ENCODE measurements at regions not wholly inside any gene's neighbourhood (a gene's known extent, or its start where the extent isn't known, plus 50 kb on each side); places are given as distances from the start of the nearest gene placed in this dataset.

DNA sequence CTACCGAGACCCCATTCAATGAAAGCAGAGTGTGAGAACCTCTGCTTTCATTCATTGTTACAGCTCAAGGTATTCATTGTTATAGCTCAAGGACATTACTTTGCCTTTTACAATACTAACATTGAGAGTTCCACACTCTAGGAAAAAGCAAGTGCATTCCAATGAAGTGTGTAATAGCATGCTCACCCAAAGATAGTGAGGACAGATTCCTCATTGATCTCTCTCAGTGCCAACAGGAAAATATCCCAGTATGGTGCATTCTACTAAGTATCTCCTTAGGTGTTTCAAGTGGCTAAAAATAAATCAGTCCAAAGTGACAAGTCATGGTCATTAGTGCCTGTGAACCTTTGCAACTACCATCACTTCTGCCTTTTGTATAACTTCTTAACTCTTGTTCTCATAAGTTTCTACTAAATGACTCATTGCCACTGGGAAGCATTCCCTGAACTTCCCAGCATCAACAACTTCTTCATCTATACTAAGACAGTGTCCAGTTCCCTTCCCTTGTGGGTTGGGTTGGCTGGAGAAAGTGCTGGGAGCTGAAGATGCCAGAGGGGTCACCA lies 140.7 kb upstream of the STXBP5 start:
- H3K9me3 ChIP-seq = peaks cover 0 to under 1% (median 0%) of the 10 kb centered on the region in 8 donors
- 81 to 100% (median 93%) methylated on average over 1 of the region's 1 CpG for WGBS, 5 donors
- H3K4me1 ChIP-seq = no peaks in the 10 kb centered on the region
- TF ChIP-seq, protein P1, sequence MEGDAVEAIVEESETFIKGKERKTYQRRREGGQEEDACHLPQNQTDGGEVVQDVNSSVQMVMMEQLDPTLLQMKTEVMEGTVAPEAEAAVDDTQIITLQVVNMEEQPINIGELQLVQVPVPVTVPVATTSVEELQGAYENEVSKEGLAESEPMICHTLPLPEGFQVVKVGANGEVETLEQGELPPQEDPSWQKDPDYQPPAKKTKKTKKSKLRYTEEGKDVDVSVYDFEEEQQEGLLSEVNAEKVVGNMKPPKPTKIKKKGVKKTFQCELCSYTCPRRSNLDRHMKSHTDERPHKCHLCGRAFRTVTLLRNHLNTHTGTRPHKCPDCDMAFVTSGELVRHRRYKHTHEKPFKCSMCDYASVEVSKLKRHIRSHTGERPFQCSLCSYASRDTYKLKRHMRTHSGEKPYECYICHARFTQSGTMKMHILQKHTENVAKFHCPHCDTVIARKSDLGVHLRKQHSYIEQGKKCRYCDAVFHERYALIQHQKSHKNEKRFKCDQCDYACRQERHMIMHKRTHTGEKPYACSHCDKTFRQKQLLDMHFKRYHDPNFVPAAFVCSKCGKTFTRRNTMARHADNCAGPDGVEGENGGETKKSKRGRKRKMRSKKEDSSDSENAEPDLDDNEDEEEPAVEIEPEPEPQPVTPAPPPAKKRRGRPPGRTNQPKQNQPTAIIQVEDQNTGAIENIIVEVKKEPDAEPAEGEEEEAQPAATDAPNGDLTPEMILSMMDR (IDR thresholded peaks at IDR 0.05 in 8 of 11, conservative IDR thresholded peaks at IDR 0.05 in 3 of 11) = no peak
- TF ChIP-seq POLR2AphosphoS5 (IDR thresholded peaks at IDR 0.05) = no peak
- TF ChIP-seq POLR2A (IDR thresholded peaks at IDR 0.05) = no peak
- no peak overlapping the region for H3K4me3 ChIP-seq
- no peaks in the 10 kb centered on the region for H3K36me3 ChIP-seq
- H3K27ac ChIP-seq = no peak overlapping the region
- intact Hi-C loops (cut with DNase I; ENCODE audit: low total_unique reads) = no loop called here
- no peak for DNase-seq
- H3K27me3 ChIP-seq (replicated peaks in 1 of 7) = no peaks in the 10 kb centered on the region

DNA sequence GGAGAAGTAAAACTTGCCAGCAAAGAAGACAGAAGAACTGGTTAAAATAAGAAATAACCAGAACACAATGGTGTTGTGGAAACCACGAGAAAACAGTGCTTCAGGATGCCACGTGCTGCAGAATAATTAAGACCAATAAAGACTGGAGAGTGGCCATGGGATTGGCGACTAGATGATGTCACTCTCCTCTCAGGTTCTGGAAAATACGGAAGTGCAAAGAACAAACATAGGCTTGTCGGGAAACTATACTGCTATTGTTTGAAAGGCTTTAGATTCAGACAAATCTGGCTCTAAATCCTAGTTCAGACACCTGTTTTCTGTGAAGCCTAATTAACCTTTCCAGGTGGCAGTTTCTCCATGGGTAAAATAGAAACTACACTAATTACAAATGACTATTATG lies 138.4 kb upstream of the STXBP5 start:
- Histone ChIP-seq H3K4me1 (no peaks in the 10 kb centered on the region), H3K36me3 (no peaks in the 10 kb centered on the region), H3K27ac (no peak overlapping the region), H3K27me3 (replicated peaks in 1 of 7) (no peaks in the 10 kb centered on the region), H3K4me3 (no peak overlapping the region), H3K9me3 (peaks cover 0 to 14% (median 10%) of the 10 kb centered on the region in 8 donors)
- intact Hi-C loops (cut with DNase I; ENCODE audit: low total_unique reads) = no loop called here
- DNase-seq = no peak
- TF ChIP-seq POLR2A (IDR thresholded peaks at IDR 0.05) (no peak), POLR2AphosphoS5 (IDR thresholded peaks at IDR 0.05) (no peak)
- TF ChIP-seq, protein P1 (IDR thresholded peaks at IDR 0.05 in 8 of 11, conservative IDR thresholded peaks at IDR 0.05 in 3 of 11) = no peak
- 82 to 92% (median 87%) methylated on average over 5 of the region's 5 CpGs for WGBS, 5 donors

DNA sequence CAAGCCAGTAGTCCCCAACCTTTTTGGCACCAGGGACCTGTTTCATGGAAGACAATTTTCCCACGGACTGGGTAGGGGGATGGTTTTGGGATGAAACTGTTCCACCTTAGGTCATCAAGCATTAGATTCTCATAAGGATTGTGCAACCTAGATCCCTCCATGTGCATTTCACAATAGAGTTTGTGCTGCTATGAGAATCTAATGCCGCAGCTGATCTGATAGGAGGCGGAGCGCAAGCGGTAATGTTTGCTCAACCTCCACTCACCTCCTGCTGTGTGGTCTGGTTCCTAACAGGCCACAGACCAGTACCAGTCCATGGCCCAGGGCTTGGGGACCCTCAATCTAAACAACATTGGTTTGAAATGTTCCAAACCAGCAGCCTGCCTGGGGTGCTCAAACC lies 137.0 kb upstream of the STXBP5 start:
- H3K36me3 ChIP-seq = no peaks in the 10 kb centered on the region
- intact Hi-C loops (cut with DNase I; ENCODE audit: low total_unique reads) = no loop called here
- no peaks in the 10 kb centered on the region for H3K4me1 ChIP-seq
- H3K27me3 ChIP-seq (replicated peaks in 1 of 7) = no peaks in the 10 kb centered on the region
- WGBS, 5 donors = 90 to 98% (median 90%) methylated on average over 5 of the region's 5 CpGs
- H3K27ac ChIP-seq = no peak overlapping the region
- DNase-seq = no peak
- TF ChIP-seq, protein P1 (IDR thresholded peaks at IDR 0.05 in 8 of 11, conservative IDR thresholded peaks at IDR 0.05 in 3 of 11) = no peak
- TF ChIP-seq POLR2A (IDR thresholded peaks at IDR 0.05) (no peak), POLR2AphosphoS5 (IDR thresholded peaks at IDR 0.05) (no peak)
- peaks cover 0 to 14% (median 10%) of the 10 kb centered on the region in 8 donors for H3K9me3 ChIP-seq
- H3K4me3 ChIP-seq = no peak overlapping the region

DNA sequence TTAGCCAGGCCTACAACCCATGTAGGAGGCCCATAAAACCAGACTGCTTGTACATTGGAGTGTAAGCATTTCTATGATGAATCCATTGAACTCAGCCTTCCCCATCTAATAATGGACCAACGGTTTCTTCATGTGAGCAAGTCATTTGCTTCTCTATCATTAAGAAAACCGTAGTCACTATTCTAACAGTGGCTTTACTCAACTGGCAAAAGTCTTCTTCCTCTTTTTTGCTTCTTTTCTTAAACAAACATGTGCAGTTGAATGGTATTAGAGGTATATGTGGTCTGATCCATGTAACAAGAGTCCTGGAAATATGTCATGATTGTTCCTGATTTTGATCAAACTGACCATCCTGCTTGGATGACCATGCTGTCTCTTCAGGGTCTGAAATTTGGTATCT lies 132.4 kb upstream of the STXBP5 start:
- intact Hi-C loops (cut with DNase I; ENCODE audit: low total_unique reads) = no loop called here
- TF ChIP-seq POLR2AphosphoS5 (IDR thresholded peaks at IDR 0.05) = no peak
- no peak for TF ChIP-seq POLR2A (IDR thresholded peaks at IDR 0.05)
- TF ChIP-seq, protein P1 (IDR thresholded peaks at IDR 0.05 in 8 of 11, conservative IDR thresholded peaks at IDR 0.05 in 3 of 11) = no peak
- Histone ChIP-seq H3K4me3 (no peak overlapping the region), H3K9me3 (peaks cover 0 to 14% (median 10%) of the 10 kb centered on the region in 8 donors), H3K4me1 (no peaks in the 10 kb centered on the region), H3K27ac (no peak overlapping the region), H3K36me3 (no peaks in the 10 kb centered on the region), H3K27me3 (replicated peaks in 1 of 7) (no peaks in the 10 kb centered on the region)
- DNase-seq = no peak
- WGBS, 5 donors = 30 to 57% (median 45%) methylated on average over 2 of the region's 2 CpGs

Measured in spleen (tissue), 11 donors.